Stimulated activated CD4-positive, alpha-beta T cell treated with anti-CD3 and anti-CD28 coated beads, Interleukin-4, amount 100 ng/mL, for 48 hours (primary cell): ENCODE measurements at regions not wholly inside any gene's neighbourhood (a gene's known extent, or its start where the extent isn't known, plus 50 kb on each side); places are given as distances from the start of the nearest gene placed in this dataset.

Source experiments
- DNase-seq, 2 donors: peaks; one replicate each; pipeline ENCODE4 v3.0.0-alpha.2; 2020; ENCODE audit warnings: low read depth in 2 of 2

GRCh38 chr18:77657651-77658298, 408.1 kb downstream of the GALR1 start:
- DNase-seq: no peak

GRCh38 chr18:77658299-77658662, 408.6 kb downstream of the GALR1 start:
- no peak for DNase-seq

- no peak for DNase-seq
Observed at GRCh38 chr18:77658751-77659448, 409.3 kb downstream of the GALR1 start.

GRCh38 chr18:77666613-77667012, 417.0 kb downstream of the GALR1 start:
- DNase-seq: no peak

- DNase-seq: no peak
Observed at GRCh38 chr18:77668219-77668618, 418.6 kb downstream of the GALR1 start.

GRCh38 chr18:77669331-77669730, 419.7 kb downstream of the GALR1 start:
- DNase-seq: no peak

GRCh38 chr18:77671456-77672167, 422.0 kb downstream of the GALR1 start:
- no peak for DNase-seq

- DNase-seq: no peak
Observed at GRCh38 chr18:77676910-77677309, 427.3 kb downstream of the GALR1 start.

- no peak for DNase-seq
Observed at GRCh38 chr18:77677536-77677935, 427.9 kb downstream of the GALR1 start.

- no peak for DNase-seq
Observed at GRCh38 chr18:77679869-77680268, 430.2 kb downstream of the GALR1 start.

GRCh38 chr18:77700051-77700450, 450.4 kb downstream of the GALR1 start:
- no peak for DNase-seq

- DNase-seq: no peak
Observed at GRCh38 chr18:77701977-77702376, 452.3 kb downstream of the GALR1 start.

- DNase-seq: no peak
Observed at GRCh38 chr18:77702686-77703085, 453.0 kb downstream of the GALR1 start.

- DNase-seq: no peak
Observed at GRCh38 chr18:77705301-77705700, 455.7 kb downstream of the GALR1 start.

GRCh38 chr18:77708826-77709506, 459.3 kb downstream of the GALR1 start:
- no peak for DNase-seq

GRCh38 chr18:77711096-77711495, 461.4 kb downstream of the GALR1 start:
- DNase-seq: no peak

- no peak for DNase-seq
Observed at GRCh38 chr18:77714716-77715115, 465.1 kb downstream of the GALR1 start.

GRCh38 chr18:77716282-77716681, 466.6 kb downstream of the GALR1 start:
- DNase-seq: no peak

- DNase-seq: no peak
Observed at GRCh38 chr18:77733292-77733903, 483.8 kb downstream of the GALR1 start.

- DNase-seq: no peak
Observed at GRCh38 chr18:77736842-77737241, 487.2 kb downstream of the GALR1 start.

GRCh38 chr18:77737405-77737804, 487.8 kb downstream of the GALR1 start:
- DNase-seq: no peak

GRCh38 chr18:77749089-77749488, 499.4 kb downstream of the GALR1 start:
- peak in 1 of 2 donors; percentile 7 for DNase-seq
